ENCODE measurements at regions not wholly inside any gene's neighbourhood (a gene's known extent, or its start where the extent isn't known, plus 50 kb on each side); places are given as distances from the start of the nearest gene placed in this dataset.
"Not testable (repeated sequence)": the region's sequence is repeated elsewhere in the genome, so short reads cannot be mapped to it uniquely, and the experiment has no call there.

DNA sequence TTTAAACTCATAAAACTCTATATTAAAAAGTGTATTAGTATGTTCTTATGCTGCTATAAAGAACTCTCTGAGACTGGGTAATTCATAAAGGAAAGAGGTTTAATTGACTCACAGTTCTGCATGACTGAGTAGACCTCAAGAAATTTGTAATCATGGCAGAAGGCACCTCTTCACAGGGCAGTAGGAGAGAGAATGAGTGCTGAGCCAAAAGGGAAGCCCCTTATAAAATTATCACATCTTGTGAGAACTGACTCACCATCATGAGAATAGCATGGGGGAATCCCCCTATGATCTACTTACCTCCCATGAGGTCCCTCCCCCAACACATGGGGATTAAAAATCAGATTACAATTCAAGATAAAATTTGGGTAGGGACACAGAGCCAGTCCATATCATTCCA, 463.2 kb downstream of the KLHL13 start:
- no peak for DNase-seq

DNA sequence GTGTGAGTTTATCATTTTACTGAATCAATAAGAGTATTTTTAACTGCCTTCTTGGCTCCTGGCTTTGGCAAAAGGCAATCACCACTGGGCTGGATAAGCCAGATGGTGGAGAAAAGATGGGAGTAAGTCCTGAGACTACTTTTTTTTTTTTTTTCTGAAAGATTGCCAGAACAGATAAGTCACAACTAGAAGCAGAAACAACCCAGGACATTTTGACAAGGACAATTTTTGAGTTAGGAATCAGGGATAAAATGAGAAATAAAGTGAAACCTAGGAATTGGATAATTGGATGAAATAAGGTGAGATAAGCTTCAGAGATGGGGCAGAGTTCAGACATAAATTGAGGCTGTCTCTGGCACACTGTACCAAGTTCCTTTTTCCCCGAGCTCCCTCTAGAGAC, 471.0 kb downstream of the KLHL13 start:
- no peak for DNase-seq

DNA sequence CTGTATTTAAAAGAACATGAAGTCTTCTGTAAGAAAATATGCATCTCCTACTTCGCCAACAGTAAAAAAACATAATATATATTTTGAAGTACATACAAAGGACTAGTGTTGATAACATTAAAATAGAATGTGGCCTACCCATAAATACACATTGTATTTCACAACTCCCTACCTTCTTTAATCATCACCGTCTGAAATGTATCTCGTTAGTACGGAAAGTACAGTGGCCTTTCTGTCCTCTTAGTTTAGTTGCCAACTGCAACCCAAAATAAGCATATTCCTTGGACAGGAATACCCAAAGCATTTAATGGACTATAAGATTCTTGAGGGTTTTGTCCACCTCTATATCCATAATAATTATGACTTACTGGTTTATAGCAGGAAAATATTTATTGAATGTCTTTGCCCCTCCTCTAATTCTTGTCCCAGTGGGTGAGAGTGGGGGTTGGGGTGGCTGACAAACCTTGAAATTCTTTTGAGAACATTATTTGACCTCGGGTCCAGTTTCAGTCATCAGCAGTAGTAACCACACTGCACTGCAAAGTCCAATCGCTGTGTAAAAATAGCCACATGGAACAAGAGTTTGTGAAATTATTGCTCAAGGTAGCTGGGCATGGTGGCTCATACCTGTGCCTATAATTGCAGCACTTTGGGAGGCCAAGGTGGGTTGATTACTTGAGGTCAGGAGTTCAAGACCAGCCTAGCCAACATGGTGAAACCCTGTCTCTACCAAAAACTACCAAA, 474.5 kb downstream of the KLHL13 start:
- no peak for DNase-seq

DNA sequence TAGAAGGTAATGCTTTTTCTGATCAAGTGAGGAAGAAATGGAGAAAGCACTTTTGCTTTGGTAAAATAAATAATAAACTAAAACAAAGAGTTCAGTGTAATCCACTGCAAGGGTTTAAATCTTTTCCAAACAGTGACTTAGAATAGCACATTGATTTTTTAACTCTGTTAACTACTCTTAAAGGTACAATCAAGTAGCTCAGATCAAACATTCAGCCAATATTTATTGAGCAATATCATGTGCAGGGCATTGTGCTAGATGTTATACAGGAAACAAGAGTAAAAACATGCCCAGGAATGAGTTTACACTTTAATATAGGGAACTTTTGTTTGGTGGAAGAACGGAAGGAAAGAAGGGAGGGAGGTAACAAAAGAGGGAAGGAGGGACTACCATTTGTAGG, 479.8 kb downstream of the KLHL13 start:
- no peak for DNase-seq

DNA sequence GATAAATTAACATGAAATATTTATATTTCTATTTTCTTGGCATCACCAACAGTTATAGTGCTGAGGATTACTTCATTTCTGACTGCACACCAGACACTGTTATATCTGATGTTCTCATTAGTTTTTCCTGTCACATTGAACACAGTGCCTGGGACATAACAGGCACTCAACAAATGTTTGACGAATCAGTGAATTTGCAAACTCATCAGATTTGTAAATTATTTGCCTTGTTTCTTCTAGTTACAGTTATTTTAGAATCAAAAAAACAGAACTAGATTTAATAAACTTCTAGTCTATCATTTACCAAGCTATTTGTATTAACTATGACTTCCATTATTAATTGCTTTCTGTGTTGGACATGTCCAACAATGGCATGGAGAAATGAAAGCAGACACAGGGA, 483.3 kb downstream of the KLHL13 start:
- DNase-seq: no peak

DNA sequence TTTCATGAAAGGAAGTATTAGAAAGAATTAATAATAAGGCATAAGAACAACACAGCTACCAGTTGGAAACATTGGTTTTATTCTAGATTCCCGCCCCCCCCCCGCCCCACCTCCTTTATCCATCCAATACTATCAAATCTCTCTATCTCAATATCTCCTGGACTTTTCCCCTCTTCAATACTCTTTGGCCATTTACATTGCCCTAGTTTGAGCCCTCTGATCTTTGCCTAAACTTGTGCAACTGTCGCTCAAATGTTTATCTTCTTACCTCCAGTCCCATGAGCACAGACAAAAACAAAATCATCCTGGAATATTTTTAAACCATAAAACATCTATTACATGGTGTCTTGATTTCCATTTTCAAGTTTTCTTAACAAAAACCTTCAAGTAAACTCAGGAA, 488.2 kb downstream of the KLHL13 start:
- DNase-seq: no peak

DNA sequence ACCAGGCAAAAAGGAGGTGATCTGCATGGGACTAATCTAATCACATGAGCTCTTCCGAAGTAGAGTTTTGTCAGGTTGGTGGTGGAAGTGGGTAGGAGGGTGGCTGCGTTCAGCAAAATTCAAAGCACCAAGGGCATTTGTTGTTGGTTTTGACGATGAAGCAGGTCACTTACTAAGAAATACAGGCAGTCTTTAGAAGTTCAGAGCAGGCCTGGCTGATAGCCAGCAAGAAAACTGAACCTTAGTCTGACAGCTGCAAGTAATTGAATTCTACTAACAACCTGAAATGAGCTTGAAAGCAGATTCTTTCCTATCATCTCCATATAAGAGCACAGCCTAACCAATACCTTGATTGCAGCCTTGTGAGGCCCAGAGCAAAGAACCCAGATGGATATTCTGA, 505.8 kb downstream of the KLHL13 start:
- no peak for DNase-seq

DNA sequence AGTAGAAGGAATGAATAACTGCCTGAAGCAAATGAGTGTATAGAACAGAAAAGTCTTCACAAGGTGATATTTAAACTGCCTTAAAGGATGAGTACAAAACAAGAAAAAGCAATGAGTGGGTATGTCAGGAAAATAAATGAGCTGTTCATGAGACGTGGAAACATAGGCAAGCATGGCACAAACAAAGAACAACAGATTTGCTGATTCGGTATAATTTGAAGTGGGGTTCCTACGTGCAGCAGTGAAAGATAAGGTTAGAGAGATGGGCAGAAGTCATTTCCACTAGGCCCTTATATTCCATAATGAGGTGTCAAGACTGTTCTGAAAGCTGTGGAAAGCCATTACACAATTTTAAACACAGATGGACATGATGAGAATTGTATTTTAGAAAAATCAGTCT, 506.6 kb downstream of the KLHL13 start:
- DNase-seq: no peak

DNA sequence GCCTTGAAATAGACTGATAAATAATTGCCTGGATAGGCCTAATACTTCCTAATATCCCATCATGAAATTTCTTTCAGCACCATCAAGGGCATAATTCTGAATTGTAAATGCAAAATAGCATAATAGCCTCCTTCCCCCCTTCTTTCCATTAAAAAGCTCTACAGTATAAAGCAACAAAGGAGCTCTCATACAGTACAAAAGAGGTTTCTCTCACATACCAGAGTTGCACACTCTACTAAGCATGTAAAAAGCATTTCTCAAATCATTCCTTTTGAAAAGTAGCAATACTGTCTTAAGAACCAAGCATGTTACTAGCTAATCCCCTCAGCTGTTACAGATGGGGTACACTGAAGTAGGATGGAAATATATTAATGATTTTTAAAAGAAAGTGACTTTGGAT, 509.0 kb downstream of the KLHL13 start:
- DNase-seq: no peak

DNA sequence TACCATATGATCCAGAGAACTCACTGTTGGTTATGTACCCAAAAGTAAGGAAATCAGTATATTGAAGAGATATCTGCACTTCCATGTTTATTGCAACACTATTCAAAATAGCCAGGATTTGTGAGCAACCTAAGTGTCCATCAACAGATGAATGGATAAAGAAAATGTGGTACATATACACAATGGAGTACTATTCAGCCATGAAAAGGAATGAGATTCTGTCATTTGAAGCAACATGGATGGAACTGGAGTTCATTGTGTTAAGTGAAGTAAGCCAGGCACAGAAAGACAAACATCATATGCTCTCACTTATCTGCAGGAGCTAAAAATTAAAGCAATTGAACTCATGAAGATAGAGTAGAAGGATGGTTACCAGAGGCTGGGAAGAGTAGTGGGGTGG, 510.5 kb downstream of the KLHL13 start:
- DNase-seq: not testable (repeated sequence)

DNA sequence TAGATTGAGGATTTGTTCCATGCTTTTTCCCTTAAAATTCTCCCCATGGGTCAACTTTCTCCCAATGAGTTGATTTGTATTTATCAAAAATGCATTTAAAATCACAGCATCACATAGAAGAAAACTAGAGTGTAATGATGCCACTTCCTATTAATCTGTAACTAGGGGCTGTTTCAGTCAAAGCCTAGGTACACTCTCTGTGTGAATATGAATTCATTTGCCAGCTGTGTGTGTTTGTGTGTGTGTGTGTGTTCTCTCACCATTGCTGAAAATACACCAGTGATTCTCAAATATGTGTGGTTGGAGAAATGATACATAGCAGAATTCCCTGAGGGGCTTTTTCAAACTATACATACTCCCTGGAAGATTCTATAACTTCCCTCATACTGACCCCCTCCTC, 546.5 kb downstream of the KLHL13 start:
- no peak for DNase-seq

DNA sequence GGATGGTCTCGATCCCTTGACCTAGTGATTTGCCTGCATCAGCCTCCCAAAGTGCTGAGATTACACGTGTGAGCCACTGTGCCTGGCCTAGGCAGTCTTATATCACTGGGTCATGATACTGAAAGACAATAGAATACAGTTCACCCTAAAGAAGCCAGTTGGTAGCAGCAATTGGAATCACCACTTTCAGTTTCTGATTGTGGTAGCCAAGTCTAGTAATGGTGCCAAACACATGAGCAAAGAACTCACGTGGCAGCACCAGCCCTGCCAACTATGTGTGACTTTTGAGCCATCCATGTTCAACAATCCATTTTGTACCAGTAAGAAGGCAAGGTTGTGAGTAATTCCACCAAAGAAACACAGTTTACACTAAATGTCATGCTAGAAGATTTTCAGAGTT, 548.4 kb downstream of the KLHL13 start:
- no peak for DNase-seq

DNA sequence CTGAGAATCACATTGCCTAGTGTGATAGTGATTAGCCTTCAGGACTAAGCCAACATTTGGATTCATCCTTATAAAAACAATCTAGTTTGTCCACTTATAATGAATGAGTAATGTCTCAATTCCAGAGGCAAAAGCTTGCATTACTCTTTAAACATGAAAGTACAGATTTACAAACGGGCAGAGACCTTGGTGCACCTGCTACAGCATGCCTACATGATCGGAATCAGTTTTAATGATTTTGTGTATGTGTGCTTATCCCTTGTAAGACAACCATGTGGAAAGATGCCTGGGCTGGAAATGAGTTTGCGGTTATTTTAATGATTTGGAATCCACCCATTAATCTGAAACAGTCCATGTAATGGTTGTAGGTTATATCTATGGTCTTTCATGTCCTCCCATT, 572.7 kb downstream of the KLHL13 start:
- DNase-seq: no peak

DNA sequence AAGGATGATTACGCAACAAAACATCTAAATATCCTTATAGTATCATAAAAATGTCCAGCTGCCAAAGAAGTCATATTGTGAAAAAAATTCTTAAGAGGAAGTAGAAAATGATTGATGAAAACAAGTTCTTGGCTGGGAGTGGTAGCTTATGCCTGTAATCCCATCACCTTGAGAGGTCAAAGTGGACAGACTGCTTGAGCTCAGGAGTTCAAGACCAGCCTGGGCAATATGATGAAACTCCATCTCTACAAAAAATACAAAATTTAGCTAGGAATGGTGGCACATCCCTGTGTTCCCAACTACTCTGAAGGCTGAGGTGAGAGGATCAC, 577.6 kb downstream of the KLHL13 start:
- no peak for DNase-seq

DNA sequence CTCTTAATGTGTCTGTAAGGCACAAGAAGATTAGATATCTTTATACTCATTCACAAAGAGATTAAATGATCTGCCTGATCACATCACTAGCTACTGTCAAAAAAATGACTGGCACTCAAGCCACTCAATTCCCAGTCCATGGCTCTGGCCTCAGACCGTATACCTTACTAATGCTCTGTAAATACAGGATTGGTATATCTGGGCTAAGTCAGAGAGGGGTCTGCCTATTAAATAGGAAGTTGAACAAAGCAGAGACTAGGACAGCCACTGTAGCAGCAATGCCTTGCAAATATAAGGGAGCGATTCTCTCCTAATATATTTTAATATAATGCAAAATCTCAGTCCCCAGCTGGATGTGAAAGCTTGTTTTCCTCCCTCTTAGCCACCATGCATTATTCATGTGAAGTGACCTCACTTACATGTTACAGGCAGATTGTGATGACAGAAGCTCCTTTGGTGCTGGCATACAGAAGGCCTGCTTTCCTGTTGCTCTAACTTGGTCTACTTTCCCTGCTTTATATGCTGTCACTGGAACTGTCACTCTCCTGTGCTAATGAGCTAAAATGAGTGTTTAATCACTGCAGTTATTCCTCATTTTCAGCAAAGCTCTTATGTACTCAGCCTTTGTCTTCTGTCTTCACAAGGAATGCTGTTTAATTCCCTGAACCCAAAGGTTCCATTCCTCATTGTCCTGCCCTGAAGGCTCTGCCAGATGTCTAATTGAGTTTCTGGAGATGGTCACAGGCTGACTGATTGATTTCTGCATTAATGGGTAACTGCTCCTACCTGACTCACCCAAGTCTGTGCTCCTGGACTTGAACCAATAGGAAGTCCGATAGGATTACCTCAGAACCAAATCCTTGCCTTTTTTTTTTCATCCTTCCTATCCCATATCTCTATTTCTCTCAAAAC, 578.2 kb downstream of the KLHL13 start:
- DNase-seq: no peak

DNA sequence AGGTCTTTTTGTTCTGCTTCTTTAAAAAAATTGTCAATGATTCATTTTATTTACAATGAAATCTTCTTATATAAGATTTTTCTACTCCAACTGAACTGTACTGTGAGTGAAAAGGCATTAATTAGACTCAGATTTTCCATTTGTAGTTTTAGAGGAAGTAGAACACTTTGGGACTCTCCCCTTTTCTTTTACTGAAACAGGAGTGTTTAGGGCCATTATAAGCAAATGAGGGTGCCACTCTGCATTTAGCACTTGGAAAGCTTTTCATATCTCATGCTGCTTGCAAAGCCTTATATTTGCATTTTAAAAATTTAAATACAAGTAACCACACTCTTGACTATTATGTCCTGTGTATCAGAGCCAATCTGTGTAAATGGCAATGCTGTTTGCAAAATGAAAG, 584.3 kb downstream of the KLHL13 start:
- DNase-seq: peak; percentile 1 to 4

DNA sequence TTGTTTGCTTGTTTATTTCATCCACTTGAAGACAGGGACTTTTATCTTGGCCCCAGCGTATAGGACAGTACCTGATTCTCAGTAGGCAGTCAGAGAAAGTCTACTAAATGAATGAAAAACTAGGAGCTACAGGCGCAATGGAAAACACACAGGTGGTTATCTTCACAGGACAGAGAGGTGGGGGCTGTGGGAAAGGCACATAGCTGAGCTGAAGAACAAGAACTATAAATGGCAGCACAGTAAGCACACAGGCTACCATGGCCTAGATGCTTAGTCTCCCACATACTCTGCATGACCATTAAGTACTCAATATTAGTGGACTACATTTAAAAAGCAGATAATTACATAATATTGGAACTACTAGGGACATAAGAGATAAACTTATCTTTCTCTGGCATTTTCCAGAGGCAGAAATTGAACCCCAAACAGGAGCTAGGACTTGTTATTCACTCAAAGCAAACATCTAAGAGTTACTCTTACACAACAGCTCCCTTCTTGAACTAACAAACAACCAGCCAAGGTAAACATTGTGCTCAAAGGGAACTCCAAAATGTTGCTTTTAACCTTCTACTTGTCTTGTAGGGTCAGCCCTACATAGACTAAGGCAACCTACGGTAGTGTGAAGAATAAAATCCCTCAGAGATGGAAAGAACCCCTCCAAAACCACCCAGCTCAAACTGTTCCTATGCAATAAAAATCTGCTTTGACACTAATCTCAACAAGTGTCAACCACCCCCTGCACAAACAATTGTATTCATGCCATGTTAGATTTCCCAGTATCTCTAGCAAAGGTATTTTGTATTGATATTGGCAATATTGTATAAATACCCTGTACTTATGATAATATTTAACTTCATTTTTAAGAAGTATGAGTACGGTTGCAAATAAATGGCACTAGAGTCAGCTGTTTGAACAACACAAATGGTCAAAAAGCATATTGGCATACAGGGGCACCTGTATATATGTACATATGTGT, 593.6 kb downstream of the KLHL13 start:
- no peak for DNase-seq

DNA sequence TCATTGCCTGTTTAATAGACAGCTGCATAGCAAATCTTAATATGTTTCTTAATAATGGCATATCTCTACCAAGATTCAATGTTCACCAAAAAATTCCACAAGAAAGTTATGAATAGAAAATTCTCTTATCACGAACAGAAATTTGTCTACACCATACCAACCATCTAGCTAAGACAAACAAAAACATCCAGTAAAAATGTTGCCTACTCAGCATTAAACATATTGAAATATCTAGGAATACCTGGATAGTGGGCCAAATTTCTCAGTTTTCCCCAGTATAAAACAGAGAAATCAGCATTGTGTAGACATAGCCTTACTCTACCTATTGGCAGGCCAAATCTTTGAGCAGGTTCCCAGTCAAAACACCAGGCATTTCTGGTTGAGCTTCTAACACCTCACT, 598.6 kb downstream of the KLHL13 start:
- no peak for DNase-seq

DNA sequence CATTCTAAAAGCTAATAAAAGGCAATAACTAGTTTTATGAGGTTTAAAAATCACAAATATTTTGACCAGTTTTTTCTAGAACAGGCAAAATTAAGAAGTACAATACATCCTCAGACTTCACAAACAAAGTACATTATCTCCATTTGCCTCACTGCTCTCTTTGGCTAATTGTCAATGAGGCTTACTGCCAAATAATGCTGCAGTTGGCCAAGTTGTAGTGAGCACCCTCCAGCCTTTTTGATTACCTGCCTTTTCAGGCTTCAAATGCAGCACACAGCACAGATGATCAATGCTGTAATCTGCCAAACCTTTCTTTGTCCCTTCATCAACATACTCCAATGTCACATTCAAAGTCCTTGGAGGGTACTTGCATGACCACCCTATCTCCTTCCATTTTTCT, 605.2 kb downstream of the KLHL13 start:
- no peak for DNase-seq

DNA sequence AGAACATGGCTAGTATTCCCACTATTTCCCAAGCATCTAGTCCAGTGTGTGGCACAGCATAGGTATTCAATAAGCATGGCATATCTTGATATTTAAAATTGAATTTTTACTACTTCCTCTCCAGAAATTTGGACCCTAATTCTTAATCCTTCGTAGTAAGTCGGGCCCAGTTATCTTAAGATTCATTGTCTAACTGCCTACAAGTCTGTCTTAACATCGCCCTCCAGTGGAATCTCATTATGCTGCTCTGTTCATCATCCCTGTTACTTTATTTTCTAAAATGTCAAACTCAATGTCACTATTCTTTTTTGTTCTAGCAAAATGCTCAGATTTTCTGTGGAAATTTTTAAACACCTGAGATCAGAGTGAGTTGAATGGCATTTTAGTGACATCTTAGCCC, 606.2 kb downstream of the KLHL13 start:
- DNase-seq: no peak

DNA sequence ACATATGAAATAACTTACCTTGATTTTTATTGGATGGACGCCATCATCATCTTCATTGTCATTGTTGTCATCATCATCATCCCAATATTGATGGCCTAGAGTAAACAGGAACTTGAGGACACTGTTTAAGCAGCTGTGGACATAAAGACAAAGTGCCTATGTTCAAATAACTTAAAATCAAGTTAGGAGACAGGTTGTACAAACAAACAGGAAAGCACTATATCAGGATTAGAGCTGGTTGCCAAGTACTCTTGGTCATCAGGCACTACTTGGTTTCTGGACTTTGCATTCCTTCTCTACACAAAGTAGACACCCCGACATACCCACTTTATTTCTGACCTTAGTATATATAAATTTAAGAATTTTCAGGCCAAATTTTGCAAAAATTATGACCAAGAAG, 608.6 kb downstream of the KLHL13 start:
- DNase-seq: no peak

DNA sequence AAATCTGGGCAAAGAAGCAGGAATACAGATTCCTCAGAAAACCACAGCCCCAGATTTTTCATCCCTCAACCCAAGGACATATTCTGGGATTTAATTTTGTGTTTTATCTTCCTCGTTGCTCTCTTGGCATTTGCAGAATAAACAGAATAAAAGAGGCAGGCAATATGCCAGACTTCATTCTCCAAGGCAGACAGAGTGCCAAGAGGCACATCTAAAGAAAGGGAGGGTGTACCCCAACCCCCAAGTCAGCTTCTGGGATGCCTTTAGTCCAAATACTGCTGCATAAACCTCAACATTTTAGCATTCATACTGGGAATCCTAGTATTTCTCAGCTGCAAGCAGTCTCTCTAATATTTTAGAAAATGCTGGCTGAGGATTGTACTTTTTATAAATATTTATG, 629.2 kb downstream of the KLHL13 start:
- DNase-seq: no peak

DNA sequence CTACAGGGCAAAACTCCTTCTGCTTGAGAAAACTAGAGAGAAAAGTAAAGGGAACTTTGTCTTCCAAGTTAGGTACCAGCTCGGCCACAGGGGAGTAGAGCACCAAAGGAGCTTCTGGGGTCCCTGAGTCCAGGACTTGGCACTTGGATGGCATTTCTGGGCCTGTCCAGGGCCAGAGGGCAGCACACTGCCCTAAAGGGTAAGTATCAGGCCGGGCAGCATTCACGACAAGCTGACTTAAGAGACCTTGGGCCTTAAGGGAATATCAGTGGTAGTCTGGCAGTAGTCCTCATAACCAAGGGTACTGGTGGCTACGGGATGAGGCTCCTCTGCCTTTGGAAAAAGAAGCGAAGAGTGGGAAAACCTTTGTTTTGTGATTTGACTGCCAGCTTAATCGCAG, 632.7 kb downstream of the KLHL13 start:
- DNase-seq: no peak

Measured in NCI-H526 (cell line).